HUES6 (cell line): ENCODE measurements at regions not wholly inside any gene's neighbourhood (a gene's known extent, or its start where the extent isn't known, plus 50 kb on each side); places are given as distances from the start of the nearest gene placed in this dataset.

Source experiments
- H3K27ac ChIP-seq: 2 replicates; pipeline ENCODE4 v1.7.0; 2013; ENCODE audit warnings: low read depth, mild to moderate bottlenecking, low read length, inconsistent platforms
- H3K27me3 ChIP-seq: 2 replicates; pipeline ENCODE4 v1.6.1; 2013; ENCODE audit warnings: low read length; ENCODE audit not compliant: control insufficient read depth, insufficient read depth
- H3K36me3 ChIP-seq: 2 replicates; pipeline ENCODE4 v1.6.1; 2013; ENCODE audit warnings: low read length; ENCODE audit not compliant: control insufficient read depth, insufficient read depth
- H3K4me1 ChIP-seq: 2 replicates; pipeline ENCODE4 v1.6.1; 2013; ENCODE audit warnings: low read length; ENCODE audit not compliant: control insufficient read depth, insufficient read depth
- H3K4me3 ChIP-seq: 2 replicates; pipeline ENCODE4 v1.5.1; 2013; ENCODE audit warnings: low read depth, low read length
- H3K9ac ChIP-seq: one replicate; pipeline ENCODE4 v1.6.1; 2013; ENCODE audit warnings: mild to moderate bottlenecking, low read length
- H3K9me3 ChIP-seq: 2 replicates; pipeline ENCODE4 v1.6.1; 2013; ENCODE audit warnings: low read depth, low read length; ENCODE audit not compliant: control insufficient read depth, insufficient read depth

- H3K27me3 ChIP-seq, result no peaks in the 10 kb centered on the region
- no peak overlapping the region for H3K9ac ChIP-seq
- H3K4me3 ChIP-seq, result no peak overlapping the region
- H3K27ac ChIP-seq, result no peak overlapping the region
- H3K9me3 ChIP-seq, result no peaks in the 10 kb centered on the region
- peaks cover 10% of the 10 kb centered on the region for H3K4me1 ChIP-seq
- H3K36me3 ChIP-seq, result no peaks in the 10 kb centered on the region
Measured at GRCh38 chr5:173733831-173734501, 117.5 kb upstream of the BOD1 start.

DNA sequence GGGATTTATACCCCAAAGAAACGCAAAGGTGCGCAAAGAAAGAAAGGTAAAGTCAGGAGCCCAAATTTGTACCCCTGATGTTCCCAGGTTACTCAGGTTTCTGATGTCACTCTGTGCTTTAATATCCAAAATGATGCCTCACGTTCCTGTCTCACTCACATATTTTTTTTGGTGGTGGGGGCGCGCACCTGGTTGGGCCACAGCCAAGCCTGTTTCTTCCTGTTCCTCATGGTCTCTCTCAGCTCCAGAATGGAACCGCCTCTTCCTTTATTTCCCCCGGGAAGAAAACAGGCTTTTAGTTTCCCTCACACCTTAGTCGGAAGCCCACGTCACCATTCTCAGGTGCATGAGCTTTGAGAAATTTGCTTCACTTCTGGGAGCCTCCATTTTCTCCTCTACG lies 118.3 kb upstream of the BOD1 start:
- no peak overlapping the region for H3K27ac ChIP-seq
- no peak overlapping the region for H3K4me3 ChIP-seq
- no peaks in the 10 kb centered on the region for H3K9me3 ChIP-seq
- H3K4me1 ChIP-seq, result peaks cover 6% of the 10 kb centered on the region; the same call in 1 of the 2 replicates
- H3K36me3 ChIP-seq, result no peaks in the 10 kb centered on the region
- H3K9ac ChIP-seq, result no peak overlapping the region
- no peaks in the 10 kb centered on the region for H3K27me3 ChIP-seq

GRCh38 chr5:173735184-173735583 lies 118.7 kb upstream of the BOD1 start:
- Histone ChIP-seq H3K27ac (no peak overlapping the region), H3K9ac (no peak overlapping the region), H3K27me3 (no peaks in the 10 kb centered on the region), H3K36me3 (no peaks in the 10 kb centered on the region), H3K9me3 (no peaks in the 10 kb centered on the region), H3K4me3 (no peak overlapping the region), H3K4me1 (peaks cover 6% of the 10 kb centered on the region; the same call in 1 of the 2 replicates)

- Histone ChIP-seq H3K27me3 (no peaks in the 10 kb centered on the region), H3K36me3 (no peaks in the 10 kb centered on the region), H3K27ac (no peak overlapping the region), H3K9me3 (no peaks in the 10 kb centered on the region), H3K4me3 (no peak overlapping the region), H3K4me1 (peaks cover 6% of the 10 kb centered on the region; the same call in 1 of the 2 replicates), H3K9ac (no peak overlapping the region)
Measured at GRCh38 chr5:173735691-173736090, 119.2 kb upstream of the BOD1 start.

GRCh38 chr5:173736374-173736773 lies 119.9 kb upstream of the BOD1 start:
- no peak overlapping the region for H3K27ac ChIP-seq
- peaks cover 6% of the 10 kb centered on the region; the same call in 1 of the 2 replicates for H3K4me1 ChIP-seq
- no peak overlapping the region for H3K4me3 ChIP-seq
- no peaks in the 10 kb centered on the region for H3K36me3 ChIP-seq
- no peak overlapping the region for H3K9ac ChIP-seq
- H3K9me3 ChIP-seq, result no peaks in the 10 kb centered on the region
- H3K27me3 ChIP-seq, result no peaks in the 10 kb centered on the region

DNA sequence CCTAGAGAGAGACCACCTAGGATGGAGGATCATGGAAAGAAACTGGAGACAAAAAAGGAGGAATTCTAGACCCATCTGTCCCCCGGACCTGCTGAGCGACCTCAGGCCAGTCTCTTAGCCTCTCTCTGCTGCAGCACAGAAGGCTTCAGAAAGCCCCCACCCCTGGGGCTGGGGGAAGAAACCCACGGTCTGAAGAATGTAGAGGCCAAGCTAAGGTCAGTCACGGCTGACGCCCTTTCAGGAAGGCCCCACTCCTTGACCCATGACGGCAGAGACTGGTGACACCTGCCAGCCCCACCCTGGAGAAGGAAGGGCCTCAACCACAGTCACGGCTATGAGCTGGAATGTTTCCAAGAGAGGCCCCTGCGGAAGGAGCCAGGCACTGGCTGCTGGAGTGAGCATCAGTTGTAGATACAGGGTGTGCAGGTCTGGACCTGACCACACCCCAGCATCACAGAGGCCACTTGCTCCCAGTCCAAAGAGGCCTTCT lies 120.5 kb upstream of the BOD1 start:
- no peak overlapping the region for H3K4me3 ChIP-seq
- H3K9me3 ChIP-seq, result no peaks in the 10 kb centered on the region
- peaks cover 6% of the 10 kb centered on the region; the same call in 1 of the 2 replicates for H3K4me1 ChIP-seq
- no peak overlapping the region for H3K9ac ChIP-seq
- no peaks in the 10 kb centered on the region for H3K36me3 ChIP-seq
- no peak overlapping the region for H3K27ac ChIP-seq
- H3K27me3 ChIP-seq, result no peaks in the 10 kb centered on the region

DNA sequence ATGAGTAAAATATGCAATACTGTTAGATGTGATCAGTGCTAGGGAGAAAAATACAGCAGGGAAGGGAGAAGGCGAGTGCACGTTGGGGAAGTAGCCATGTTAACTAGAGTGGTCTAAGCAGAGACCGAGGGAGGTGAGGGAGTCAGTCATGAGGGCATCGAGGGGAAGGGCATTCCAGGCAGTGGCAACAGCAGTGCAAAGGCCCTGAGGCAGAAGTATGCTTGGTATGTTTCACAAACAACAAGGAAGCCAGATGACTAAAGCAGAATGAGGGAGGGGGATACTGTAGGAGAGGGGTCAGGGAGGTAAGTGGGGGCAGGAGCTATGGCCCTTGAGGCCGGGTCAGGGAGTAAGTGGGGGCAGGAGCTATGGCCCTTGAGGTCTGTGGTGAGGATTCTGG lies 123.3 kb upstream of the BOD1 start:
- H3K4me1 ChIP-seq, result peaks cover 19% of the 10 kb centered on the region
- no peak overlapping the region for H3K4me3 ChIP-seq
- no peak overlapping the region for H3K27ac ChIP-seq
- H3K27me3 ChIP-seq, result no peaks in the 10 kb centered on the region
- no peaks in the 10 kb centered on the region for H3K36me3 ChIP-seq
- no peak overlapping the region for H3K9ac ChIP-seq
- H3K9me3 ChIP-seq, result no peaks in the 10 kb centered on the region

GRCh38 chr5:173740400-173740799 lies 124.0 kb upstream of the BOD1 start:
- Histone ChIP-seq H3K4me3 (no peak overlapping the region), H3K9me3 (no peaks in the 10 kb centered on the region), H3K9ac (no peak overlapping the region), H3K27ac (no peak overlapping the region), H3K4me1 (peaks cover 26% of the 10 kb centered on the region), H3K36me3 (no peaks in the 10 kb centered on the region), H3K27me3 (no peaks in the 10 kb centered on the region)

- no peak overlapping the region for H3K9ac ChIP-seq
- no peak overlapping the region for H3K27ac ChIP-seq
- peaks cover 33% of the 10 kb centered on the region for H3K4me1 ChIP-seq
- no peaks in the 10 kb centered on the region for H3K9me3 ChIP-seq
- H3K36me3 ChIP-seq, result no peaks in the 10 kb centered on the region
- H3K4me3 ChIP-seq, result no peak overlapping the region
- H3K27me3 ChIP-seq, result no peaks in the 10 kb centered on the region
Measured at GRCh38 chr5:173741087-173741486, 124.6 kb upstream of the BOD1 start.

GRCh38 chr5:173741729-173742431 lies 125.4 kb upstream of the BOD1 start:
- no peaks in the 10 kb centered on the region for H3K36me3 ChIP-seq
- H3K27ac ChIP-seq, result no peak overlapping the region
- H3K9ac ChIP-seq, result no peak overlapping the region
- no peaks in the 10 kb centered on the region for H3K27me3 ChIP-seq
- no peaks in the 10 kb centered on the region for H3K9me3 ChIP-seq
- H3K4me3 ChIP-seq, result no peak overlapping the region
- H3K4me1 ChIP-seq, result peaks cover 34% of the 10 kb centered on the region

- H3K9me3 ChIP-seq, result no peaks in the 10 kb centered on the region
- peaks cover 32% of the 10 kb centered on the region for H3K4me1 ChIP-seq
- no peaks in the 10 kb centered on the region for H3K36me3 ChIP-seq
- H3K27me3 ChIP-seq, result no peaks in the 10 kb centered on the region
- H3K4me3 ChIP-seq, result no peak overlapping the region
- no peak overlapping the region for H3K27ac ChIP-seq
- no peak overlapping the region for H3K9ac ChIP-seq
Measured at GRCh38 chr5:173742432-173742816, 126.0 kb upstream of the BOD1 start.
